GM21423 (cell line): ENCODE measurements at regions not wholly inside any gene's neighbourhood (a gene's known extent, or its start where the extent isn't known, plus 50 kb on each side); places are given as distances from the start of the nearest gene placed in this dataset.
"Not testable (repeated sequence)": the region's sequence is repeated elsewhere in the genome, so short reads cannot be mapped to it uniquely, and the experiment has no call there.

Experiments
- ATAC-seq: cut with Tn5 transposase; IDR thresholded peaks from one replicate; pipeline ENCODE4 v1.9.1; 2021; ENCODE audit warnings: mild to moderate bottlenecking, moderate library complexity; ENCODE audit not compliant: unreplicated experiment

DNA sequence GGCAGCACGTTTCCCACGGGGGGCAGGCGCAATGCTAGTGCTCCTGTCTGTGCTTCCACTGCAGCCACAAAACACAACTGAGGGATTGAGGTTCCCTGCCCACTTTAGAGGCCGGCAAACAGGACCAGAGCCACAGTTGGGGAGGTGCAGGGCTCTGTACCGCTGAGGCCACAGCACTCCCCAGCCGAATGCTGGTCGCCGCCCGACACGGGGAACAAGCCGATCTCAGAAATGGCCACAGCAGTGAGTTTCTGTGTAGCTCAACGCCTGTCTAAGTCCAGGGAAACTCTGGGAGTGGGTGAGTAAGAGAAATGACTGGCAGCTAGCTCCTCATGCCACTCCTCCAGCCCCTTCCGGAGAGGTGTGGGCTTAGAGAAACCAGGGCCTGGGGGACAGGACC is 194.0 kb upstream of the VWC2 start:
- no peak for ATAC-seq

DNA sequence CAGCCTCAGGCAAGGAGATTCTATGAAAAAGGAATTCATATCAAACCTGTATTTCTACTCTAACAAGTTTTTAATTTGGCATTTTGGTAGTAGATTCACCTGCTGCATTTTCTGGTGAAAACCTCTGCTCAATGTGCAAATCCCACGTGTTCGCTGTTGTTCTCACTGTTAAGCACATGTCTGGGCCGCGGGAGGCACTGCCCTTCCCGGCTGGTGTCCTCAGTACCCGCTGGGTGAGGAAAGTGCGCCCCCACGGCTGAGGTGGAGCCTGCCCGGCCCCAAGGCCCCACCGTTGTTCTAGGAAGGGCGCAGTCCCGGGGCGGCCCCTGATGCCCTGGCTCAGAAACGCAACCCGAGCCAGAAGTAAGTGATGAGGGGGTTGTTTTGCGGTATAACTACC is 193.4 kb upstream of the VWC2 start:
- ATAC-seq, result no peak

DNA sequence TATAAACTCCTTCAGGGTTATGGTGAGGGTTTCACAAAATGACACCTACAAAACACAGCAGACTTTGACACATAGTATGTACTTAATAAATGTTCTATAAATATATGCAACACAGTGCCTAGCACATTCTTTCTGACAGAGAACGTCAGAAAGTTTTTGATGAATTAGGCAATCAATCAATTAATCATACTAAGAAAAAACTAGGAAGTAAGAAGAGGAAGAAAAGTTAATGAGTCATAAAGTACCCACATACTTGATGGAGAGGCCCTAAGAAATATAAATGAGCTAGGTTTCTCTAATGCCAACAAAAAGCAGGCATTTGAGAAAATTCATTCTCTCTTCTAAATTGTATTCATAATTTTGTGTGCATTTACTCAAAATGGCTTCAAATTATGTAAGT is 192.7 kb upstream of the VWC2 start:
- no peak for ATAC-seq

DNA sequence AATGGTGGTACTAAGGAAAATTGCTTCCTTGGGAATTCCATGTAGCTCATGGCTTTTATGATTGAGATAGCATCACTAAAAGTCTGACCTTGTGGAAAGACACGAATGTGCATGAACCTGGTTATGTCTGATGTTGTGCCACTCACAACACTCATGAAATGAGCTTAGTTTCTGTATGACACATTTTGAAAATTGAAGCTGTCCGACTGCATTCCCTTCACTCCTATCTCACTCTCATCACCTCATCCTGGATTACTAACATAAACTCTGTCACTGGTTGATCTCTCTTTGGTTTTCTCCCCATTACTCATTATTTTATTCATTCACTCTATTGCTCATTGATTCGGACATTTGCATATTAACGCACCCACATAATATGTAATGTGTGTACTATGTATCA is 190.0 kb upstream of the VWC2 start:
- no peak for ATAC-seq

DNA sequence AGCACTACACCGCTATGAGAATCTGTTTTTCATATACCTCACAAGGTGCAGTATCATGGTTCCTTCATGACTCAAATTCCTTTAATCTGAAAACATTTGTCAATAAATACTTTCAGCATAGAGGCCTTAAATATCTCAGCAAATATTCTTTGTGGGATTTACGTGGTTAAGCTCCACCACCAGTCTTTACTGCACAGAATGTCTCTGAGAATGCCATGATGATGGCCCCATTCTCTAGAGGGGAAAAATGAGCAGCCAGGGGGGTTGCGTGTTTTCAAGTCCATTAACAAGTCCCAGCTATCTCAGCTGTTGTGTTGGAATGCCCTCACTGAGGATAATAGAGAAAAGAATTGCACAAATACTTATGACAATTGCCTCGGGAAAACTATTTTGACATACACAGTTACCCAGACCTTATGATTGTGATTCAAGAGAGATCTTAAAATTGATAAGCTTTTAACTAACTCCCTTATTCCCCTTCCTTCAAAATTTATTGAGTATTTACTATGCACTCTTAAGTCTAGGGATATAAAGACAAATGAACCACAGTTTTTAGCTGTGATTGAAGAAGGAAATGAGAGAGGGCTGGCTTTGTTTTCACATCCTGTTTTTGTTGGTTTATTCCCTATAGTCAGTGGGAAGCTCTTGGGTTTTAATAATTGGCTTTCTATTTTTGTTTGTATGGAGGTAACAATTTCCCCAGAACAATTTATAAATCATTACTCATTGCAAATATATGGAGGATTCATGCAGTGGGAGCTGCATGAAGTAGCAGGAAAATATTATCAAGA is 176.5 kb upstream of the VWC2 start:
- ATAC-seq, result no peak

DNA sequence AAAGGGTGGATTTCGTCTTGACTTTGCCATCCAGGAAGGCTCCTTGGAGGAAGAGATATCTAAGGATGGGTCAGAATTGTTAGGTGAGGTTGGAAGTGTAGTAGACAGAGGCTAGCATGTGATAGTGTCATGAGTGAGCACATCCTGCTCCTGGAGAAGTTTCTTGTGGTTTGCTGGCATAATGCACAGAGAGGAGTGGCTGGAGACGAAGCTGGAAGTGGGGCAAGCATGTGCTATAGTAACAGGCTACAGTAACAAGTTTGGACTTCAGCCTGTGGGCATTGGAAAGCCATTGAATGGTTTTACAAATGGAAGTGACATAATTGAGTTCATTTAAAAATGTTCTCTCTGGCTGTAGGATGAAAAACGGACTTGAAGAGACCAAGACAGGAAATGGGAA is 175.6 kb upstream of the VWC2 start:
- ATAC-seq, result no peak

DNA sequence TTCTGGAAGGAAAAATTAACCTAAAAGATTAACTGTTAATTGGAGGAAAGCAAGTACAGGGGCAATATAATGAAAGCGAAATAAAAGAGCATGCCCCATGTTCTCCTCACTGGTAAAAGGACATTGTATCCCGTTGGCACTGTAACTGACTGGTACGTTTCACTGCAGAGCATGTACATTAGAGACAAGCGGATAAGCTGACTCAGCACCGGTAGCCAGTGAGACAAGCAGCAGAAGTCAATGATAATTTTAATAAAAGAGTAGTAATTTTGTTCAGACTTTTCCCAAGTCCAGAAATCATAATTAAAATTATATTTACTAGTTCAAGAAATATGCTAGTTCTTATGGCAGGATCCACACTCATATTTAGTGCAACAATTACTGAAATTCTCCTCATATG is 161.5 kb upstream of the VWC2 start:
- ATAC-seq, result no peak

DNA sequence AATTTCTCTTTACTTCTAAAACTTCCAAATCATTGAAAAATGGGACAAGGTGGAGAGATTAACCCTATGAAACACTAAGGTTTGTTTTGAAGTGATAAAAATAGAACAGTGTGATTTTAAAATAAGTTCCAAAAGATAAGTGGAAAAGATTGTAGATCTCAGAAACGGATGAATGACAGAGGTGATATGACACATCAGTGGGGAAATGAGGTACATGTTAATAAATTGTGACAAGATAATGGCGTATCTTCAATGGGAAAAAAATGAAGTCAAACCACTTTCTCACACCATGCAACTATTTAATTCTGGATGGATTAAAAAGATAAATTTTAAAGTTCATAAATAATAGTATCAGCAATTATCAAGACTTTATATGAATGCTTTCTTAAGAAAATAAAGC is 159.7 kb upstream of the VWC2 start:
- ATAC-seq, result no peak

DNA sequence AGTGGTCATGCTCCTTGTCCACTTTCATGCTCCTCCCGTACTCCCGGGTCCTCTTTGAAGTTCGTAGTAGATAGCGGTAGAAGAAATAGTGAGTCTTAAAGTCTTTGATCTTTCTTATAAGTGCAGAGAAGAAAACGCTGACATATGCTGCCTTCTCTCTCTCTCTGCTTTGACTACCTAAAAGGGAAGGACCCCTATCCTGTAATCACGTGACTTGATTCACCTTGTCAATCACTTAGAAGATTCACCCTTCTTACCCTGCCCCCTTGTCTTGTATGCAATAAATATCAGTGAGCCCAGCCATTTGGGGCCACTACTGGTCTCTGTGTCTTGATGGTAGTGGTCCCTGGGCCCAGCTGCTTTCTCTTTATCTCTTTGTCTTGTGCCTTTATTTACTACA is 158.5 kb upstream of the VWC2 start:
- ATAC-seq, result not testable (repeated sequence)

DNA sequence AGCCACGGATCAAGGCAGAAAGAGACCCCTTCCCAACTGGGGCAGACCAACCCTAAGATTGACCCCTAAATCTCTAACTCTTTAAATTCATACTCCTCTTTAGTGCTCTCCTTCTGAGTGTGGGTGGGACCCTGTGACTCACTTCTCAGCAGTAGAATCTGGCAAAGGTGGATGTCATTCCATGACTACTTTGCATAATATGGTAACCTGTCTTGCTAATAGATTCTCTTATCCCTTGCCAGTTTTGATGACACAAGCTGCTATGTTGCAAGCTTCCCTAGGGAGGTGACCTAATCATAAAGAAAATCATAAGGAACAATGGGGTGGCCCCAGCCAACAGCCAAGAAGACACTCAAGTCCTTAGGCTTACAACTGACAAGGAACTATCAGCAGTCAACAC is 155.4 kb upstream of the VWC2 start:
- ATAC-seq, result no peak

DNA sequence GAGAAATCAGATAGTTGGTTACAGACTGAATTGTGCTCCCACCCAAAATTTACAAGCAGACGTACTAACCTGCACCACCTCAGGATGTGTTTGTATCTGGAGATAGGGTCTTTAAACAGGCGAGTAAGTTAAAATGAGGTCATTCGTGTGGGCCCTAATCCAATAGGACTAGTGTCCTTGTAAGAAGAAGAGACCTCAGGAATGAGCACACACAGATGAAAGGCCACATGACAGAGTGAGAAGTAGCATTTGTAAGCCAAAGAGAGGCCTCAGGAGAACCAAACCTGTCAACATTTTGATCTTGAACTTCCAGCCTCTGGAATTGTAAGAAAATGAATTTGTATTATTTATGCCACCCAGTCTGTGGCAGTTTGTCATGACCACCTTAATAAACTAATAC is 149.5 kb upstream of the VWC2 start:
- ATAC-seq, result no peak

DNA sequence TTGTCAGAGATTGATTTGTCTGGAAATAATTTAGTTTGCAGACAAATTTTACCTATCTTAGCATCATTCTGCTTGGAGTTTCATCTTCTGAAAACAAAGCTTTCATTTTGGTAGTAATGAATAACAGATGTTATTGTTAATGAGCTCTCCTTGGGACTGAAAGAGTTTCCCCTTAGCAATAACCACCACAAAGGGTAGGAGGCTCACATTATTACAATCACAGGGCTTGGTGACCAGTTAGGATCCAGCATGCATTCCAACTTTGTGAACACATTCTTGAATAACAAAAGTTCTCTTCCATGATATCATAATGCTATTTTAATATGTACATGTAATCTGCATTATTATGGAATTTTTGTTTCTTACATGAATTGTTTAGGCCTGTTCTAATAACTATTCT is 148.8 kb upstream of the VWC2 start:
- ATAC-seq, result no peak

DNA sequence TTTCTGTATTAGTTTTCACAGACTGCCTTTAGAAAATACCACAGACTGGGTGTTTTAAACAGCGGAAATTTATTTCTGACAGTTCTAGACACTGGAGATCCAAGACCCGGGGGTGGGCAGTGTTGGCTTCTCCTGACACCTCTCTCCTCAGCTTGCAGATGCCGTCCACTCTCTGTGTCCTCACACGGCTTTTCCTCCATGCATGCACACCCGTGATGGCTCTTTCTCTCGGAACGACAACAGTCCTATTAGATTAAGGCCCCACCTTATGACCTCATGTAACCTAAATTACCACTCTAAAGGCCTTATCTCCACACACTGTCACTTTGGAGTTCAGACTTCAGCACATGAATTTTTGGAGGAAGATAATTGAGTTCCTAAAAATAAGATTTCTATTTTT is 142.9 kb upstream of the VWC2 start:
- ATAC-seq, result no peak

DNA sequence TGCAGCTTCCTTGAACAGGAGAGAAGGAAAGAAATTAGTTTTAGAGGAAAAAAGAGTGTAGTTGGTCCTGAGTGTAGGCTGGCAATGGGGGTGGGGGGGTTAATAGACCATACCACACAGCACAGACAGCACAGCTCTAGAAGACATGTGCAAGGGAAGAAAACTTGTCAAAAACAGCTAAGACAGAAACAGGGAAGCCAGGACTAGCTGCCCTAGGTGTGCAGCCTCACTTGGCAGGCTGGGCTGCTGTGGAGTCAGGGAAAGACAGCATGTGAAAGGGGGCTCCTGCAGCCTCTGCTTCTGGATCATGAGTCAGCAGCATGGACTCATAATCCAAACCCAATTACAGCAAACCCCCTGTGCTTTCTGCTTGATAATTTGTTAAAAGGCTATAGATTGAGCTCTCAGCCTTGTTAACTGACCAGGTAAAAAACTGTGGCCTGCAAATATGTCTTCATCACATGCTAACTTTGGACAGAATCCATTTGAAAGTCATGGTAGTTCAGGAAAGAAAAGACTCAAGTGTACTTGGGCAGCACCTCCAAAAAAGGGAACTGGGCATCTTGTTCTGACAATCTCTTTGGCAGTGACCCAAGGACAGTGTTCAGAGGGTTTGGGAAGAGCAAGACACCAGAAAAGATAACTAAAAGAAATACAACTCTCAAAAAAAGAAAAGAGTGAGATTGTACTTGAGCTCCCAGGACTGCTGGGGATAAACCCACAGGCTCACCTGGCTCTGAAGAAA is 142.2 kb upstream of the VWC2 start:
- no peak for ATAC-seq

DNA sequence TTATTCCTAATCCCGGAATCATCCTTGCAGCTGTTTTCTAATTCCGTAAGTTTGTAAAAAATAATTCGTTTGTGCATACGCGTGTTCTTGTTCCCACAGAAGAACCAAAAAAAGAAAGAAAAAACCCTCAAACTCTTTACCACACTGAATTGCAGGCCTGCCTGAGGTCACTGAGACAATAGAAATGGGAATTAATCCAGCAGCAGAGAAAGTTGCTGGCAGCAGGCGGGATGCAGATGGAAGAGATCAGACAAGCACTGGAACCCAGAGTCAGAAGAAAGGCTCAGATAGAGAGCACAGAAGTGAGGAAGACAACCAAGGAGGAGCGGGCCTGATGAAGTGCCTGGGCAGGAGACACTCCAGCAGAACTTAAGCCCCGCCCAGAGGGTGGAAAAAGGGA is 141.5 kb upstream of the VWC2 start:
- ATAC-seq, result no peak

DNA sequence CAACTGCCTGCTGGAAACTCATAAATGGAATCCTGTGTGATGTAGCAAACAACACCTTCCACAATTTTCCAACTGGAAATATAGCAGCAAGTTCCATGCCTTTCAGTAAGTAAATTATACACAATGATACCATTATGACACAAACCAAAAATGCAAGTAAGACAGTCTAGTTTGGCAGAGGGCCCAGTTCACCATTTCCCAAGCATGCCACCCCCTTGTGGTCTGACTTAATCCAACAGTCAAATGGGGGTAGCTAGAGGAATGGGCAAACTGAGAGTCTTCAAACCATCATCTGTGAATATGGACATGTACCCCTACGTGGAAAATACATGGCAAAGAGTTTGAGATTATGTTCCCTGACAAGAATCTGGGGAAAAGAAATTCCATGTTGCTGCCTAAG is 137.6 kb upstream of the VWC2 start:
- ATAC-seq, result no peak

DNA sequence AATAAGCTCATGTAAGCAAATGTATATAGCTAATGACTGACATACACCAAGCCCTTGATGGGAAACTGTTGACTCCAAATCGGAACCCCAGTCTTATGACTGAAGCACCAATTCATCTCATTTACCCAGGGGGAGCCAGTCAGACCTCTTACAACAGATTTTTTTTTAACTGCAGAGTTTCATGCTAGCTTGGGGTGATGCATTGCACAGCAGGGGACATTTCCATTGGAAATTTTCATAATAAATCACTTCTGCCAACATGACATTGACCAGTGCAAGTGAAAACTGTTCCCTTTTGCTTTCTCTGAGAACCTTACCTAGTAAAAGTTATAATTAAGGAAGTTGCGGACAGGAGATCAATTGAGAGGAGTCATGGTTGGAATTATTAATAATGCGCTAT is 137.0 kb upstream of the VWC2 start:
- no peak for ATAC-seq

DNA sequence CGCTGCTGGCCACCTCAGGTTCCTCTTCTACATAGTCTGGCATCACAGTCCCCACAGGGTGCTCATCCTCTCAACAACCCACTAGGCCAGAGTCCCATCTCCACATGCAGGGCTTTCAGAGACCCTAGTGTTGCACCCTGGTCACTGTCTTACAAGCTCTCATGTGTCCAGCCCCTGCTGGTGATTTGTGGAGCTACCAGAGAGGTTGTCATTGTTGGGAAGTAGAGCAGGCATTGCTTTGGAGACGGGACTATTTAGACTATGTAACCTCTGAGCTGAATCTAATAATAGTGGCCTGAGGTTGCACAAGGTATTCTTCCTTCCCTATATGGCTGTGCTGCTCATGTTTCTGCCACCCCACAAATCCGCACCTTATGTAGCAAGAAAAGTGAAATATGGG is 135.3 kb upstream of the VWC2 start:
- ATAC-seq, result no peak

DNA sequence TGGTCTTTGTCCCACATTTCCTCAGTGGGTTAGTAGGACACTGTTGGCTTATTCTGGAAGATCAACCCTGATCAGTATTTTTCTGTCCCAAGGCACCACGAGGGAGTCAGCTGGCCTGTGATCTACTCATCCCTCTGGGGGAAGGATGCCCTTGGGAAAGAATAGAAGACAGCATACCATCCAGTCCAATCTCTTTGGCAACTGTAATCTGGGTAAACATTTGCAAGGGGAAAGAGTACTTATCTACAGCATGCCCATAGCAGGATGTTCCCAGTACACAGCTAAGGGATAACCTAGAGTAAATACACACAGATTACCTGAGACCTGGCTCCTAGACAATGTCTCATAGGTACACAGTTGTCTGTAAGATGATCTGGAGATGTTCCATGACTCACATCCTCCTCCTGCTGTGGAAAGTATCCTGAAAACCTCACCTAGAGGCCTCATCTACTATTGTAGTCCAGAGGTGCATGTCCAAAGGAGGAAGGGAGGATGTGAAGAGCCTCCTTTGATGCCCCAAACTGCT is 134.3 kb upstream of the VWC2 start:
- no peak for ATAC-seq

DNA sequence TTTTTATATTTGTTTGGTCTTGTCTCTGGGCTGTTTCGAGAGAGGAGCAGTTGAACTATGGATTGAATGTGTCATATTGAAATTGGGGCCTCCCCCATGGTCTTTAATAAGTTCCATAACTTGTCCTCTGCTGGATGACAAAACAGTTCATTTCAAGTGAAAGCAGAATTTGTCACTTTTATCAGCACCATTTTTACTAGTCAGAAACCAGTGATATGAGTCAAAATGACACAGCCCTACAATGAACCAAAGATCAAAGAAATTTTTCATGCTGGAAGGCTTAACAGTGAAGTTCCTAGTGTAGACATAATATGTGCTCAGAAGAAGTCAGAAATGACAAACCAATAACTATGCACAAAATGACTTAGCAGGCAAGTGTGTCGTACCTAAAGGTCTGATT is 133.6 kb upstream of the VWC2 start:
- ATAC-seq, result no peak

DNA sequence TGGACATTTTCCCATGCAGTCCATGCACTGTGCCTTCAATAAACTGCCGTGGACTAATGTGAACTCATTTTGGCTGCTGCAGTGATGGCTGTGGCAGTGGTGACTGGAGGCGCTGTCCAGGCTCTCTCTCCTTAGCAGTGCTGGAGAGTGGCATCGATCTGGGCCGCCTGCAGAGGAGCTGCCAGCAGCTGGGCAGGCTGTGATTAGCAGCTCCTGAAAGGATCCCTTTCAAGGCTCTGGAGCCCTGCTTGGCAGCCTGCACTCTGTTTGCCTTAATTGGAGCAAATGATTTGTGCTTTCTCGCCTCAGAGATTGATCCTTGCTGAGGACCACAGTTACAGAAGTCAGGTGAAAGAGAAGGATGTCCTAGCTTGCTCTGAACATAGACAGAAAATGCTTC is 130.1 kb upstream of the VWC2 start:
- no peak for ATAC-seq

DNA sequence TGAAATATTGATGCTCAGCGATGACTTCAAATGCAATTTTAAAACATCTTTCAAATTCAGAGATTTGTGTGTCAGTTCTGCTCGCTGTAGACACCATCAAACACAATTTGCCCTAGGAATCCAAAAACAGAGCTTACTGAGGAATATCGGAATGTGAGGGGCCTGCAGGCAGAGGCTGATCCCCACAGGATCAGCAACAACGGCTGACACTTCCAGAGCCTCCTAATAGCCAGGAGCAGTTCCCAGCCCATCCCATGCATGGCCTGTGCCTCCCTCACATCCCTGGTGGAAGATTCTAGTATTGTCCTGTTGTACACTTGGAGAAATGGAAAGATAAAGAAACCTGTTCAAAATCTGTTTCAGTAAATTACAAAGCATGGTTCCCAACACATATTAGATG is 129.7 kb upstream of the VWC2 start:
- no peak for ATAC-seq
